HEK293 (cell line): ENCODE measurements at regions not wholly inside any gene's neighbourhood (a gene's known extent, or its start where the extent isn't known, plus 50 kb on each side); places are given as distances from the start of the nearest gene placed in this dataset.

Experiments used
- CTCF ChIA-PET: fragments of 350-600 bp; formaldehyde crosslinking; extraction: SDS; loops from one replicate; lab custom pipeline; 2021; ENCODE audit warnings: antibody characterized with exemption; lab: Yijun Ruan, JAX
- POLR2A ChIA-PET: fragments of 300-600 bp; formaldehyde crosslinking; extraction: SDS; loops from one replicate; lab custom pipeline; 2020; ENCODE audit warnings: antibody characterized with exemption, inconsistent platforms; lab: Yijun Ruan, JAX
- H3K27ac ChIP-seq: fragments of 200-500 bp; sonication (Bioruptor generic); 2 replicates; pipeline ENCODE4 v1.5.1; 2014; ENCODE audit warnings: low read depth, low read length, control low read depth, inconsistent platforms; ENCODE audit errors: extremely low read depth
- H3K36me3 ChIP-seq, 2 experiments: fragments of 200-500 bp in 1 of 2; sonication (Bioruptor generic) in 1 of 2; 1 replicate in 1 of 2; 2 replicates in 1 of 2; pipeline ENCODE4 v1.5.1; 2014 to 2017; ENCODE audit warnings: inconsistent platforms in 2 of 2, low read length in 2 of 2; ENCODE audit not compliant: control insufficient read depth in 2 of 2, insufficient read depth in 1 of 2
- H3K4me1 ChIP-seq: fragments of 200-500 bp; sonication (Bioruptor generic); 2 replicates; pipeline ENCODE4 v1.5.1; 2014; ENCODE audit warnings: mild to moderate bottlenecking, low read length, inconsistent platforms; ENCODE audit not compliant: control insufficient read depth, insufficient read depth
- H3K4me3 ChIP-seq: 2 replicates; pipeline ENCODE4 v1.5.1; 2011; ENCODE audit warnings: low read depth, mild to moderate bottlenecking, control low read depth, low read length, moderate library complexity
- H3K9me3 ChIP-seq: fragments of 200-500 bp; sonication (Bioruptor generic); 2 replicates; pipeline ENCODE4 v1.5.1; 2014; ENCODE audit warnings: low read depth, low read length, inconsistent platforms; ENCODE audit not compliant: control insufficient read depth, insufficient read depth
- HOXC10 ChIP-seq: sonication (generic); formaldehyde crosslinking; IDR thresholded peaks from 2 replicates; pipeline ENCODE4 v1.8.1; 2023; ENCODE audit warnings: mild to moderate bottlenecking, missing genetic modification reagents
- KLF9 ChIP-seq: fragments of 450-650 bp; formaldehyde crosslinking; IDR thresholded peaks from 2 replicates; pipeline ENCODE4 v1.5.1; 2016; ENCODE audit warnings: missing biosample characterization, missing genetic modification characterization, low read depth
- OSR2 ChIP-seq: fragments of 450-650 bp; formaldehyde crosslinking; IDR thresholded peaks from 2 replicates; pipeline ENCODE4 v1.5.1; 2016; ENCODE audit warnings: missing biosample characterization, missing genetic modification characterization
- RBAK ChIP-seq: fragments of 450-650 bp; formaldehyde crosslinking; IDR thresholded peaks from 2 replicates; pipeline ENCODE4 v1.5.1; 2016; ENCODE audit warnings: missing biosample characterization, missing genetic modification characterization
- SP7 ChIP-seq: fragments of 450-650 bp; formaldehyde crosslinking; IDR thresholded peaks from 2 replicates; pipeline ENCODE4 v1.5.1; 2016; ENCODE audit warnings: missing biosample characterization, missing genetic modification characterization
- YY1 ChIP-seq: fragments of 450-650 bp; formaldehyde crosslinking; IDR thresholded peaks from 2 replicates; pipeline ENCODE4 v1.5.1; 2018; ENCODE audit warnings: missing biosample characterization, missing genetic modification characterization
- ZBTB1 ChIP-seq: fragments of 450-650 bp; formaldehyde crosslinking; IDR thresholded peaks from 2 replicates; pipeline ENCODE4 v1.5.1; 2016; ENCODE audit warnings: missing biosample characterization, missing genetic modification characterization
- ZBTB21 ChIP-seq: fragments of 450-650 bp; formaldehyde crosslinking; IDR thresholded peaks from 2 replicates; pipeline ENCODE4 v1.5.1; 2017; ENCODE audit warnings: missing biosample characterization, missing genetic modification characterization
- ZBTB26 ChIP-seq: fragments of 450-650 bp; formaldehyde crosslinking; optimal IDR thresholded peaks from 2 replicates; pipeline ENCODE3; 2016; ENCODE audit warnings: missing biosample characterization, mild to moderate bottlenecking, missing genetic modification characterization
- ZFP37 ChIP-seq: fragments of 450-650 bp; formaldehyde crosslinking; IDR thresholded peaks from 2 replicates; pipeline ENCODE4 v1.5.1; 2016; ENCODE audit warnings: missing biosample characterization, missing genetic modification characterization
- ZFP69B ChIP-seq: fragments of 450-650 bp; formaldehyde crosslinking; IDR thresholded peaks from 2 replicates; pipeline ENCODE4 v1.5.1; 2016; ENCODE audit warnings: missing biosample characterization, missing genetic modification characterization
- ZNF211 ChIP-seq: fragments of 450-650 bp; formaldehyde crosslinking; IDR thresholded peaks from 2 replicates; pipeline ENCODE4 v1.5.1; 2016; ENCODE audit warnings: low read depth, missing biosample characterization, missing genetic modification characterization
- ZNF350 ChIP-seq: fragments of 450-650 bp; formaldehyde crosslinking; IDR thresholded peaks from 2 replicates; pipeline ENCODE4 v1.5.0; 2017; ENCODE audit warnings: missing biosample characterization, mild to moderate bottlenecking, missing genetic modification characterization
- ZNF37A ChIP-seq: fragments of 450-650 bp; IDR thresholded peaks from 2 replicates; pipeline ENCODE4 v1.5.1; 2018; ENCODE audit warnings: missing biosample characterization, missing genetic modification characterization
- ZNF391 ChIP-seq: fragments of 450-650 bp; formaldehyde crosslinking; IDR thresholded peaks from 2 replicates; pipeline ENCODE4 v1.5.1; 2016; ENCODE audit warnings: low read depth, missing biosample characterization, missing genetic modification characterization, borderline replicate concordance
- ZNF398 ChIP-seq: fragments of 450-650 bp; formaldehyde crosslinking; IDR thresholded peaks from 2 replicates; pipeline ENCODE4 v1.5.1; 2017; ENCODE audit warnings: missing biosample characterization, missing genetic modification characterization
- ZNF416 ChIP-seq: fragments of 450-650 bp; formaldehyde crosslinking; IDR thresholded peaks from 2 replicates; pipeline ENCODE4 v1.5.1; 2016; ENCODE audit warnings: missing biosample characterization, missing genetic modification characterization
- ZNF473 ChIP-seq: fragments of 450-650 bp; formaldehyde crosslinking; IDR thresholded peaks from 2 replicates; pipeline ENCODE4 v1.5.1; 2017; ENCODE audit warnings: missing biosample characterization, missing genetic modification characterization
- ZNF510 ChIP-seq: fragments of 450-650 bp; formaldehyde crosslinking; IDR thresholded peaks from 2 replicates; pipeline ENCODE4 v1.5.1; 2018; ENCODE audit warnings: mild to moderate bottlenecking, missing genetic modification characterization, missing biosample characterization; ENCODE audit not compliant: insufficient replicate concordance
- ZNF529 ChIP-seq: fragments of 450-650 bp; formaldehyde crosslinking; IDR thresholded peaks from 2 replicates; pipeline ENCODE4 v1.5.1; 2017; ENCODE audit warnings: missing genetic modification characterization, missing biosample characterization; ENCODE audit not compliant: insufficient replicate concordance
- ZNF530 ChIP-seq: fragments of 450-650 bp; formaldehyde crosslinking; IDR thresholded peaks from 2 replicates; pipeline ENCODE4 v1.5.1; 2016; ENCODE audit warnings: low read depth, missing biosample characterization, missing genetic modification characterization
- ZNF548 ChIP-seq: fragments of 450-650 bp; formaldehyde crosslinking; IDR thresholded peaks from 2 replicates; pipeline ENCODE4 v1.5.1; 2016; ENCODE audit warnings: missing biosample characterization, missing genetic modification characterization
- ZNF558 ChIP-seq: fragments of 450-650 bp; formaldehyde crosslinking; IDR thresholded peaks from 2 replicates; pipeline ENCODE4 v1.5.1; 2016; ENCODE audit warnings: missing biosample characterization, missing genetic modification characterization
- ZNF623 ChIP-seq: fragments of 450-650 bp; formaldehyde crosslinking; IDR thresholded peaks from 2 replicates; pipeline ENCODE4 v1.5.1; 2016; ENCODE audit warnings: missing biosample characterization, missing genetic modification characterization
- ZNF626 ChIP-seq: fragments of 450-650 bp; sonication (Bioruptor Pico); formaldehyde crosslinking; IDR thresholded peaks from 2 replicates; pipeline ENCODE4 v1.5.1; 2018; ENCODE audit warnings: missing biosample characterization, missing genetic modification characterization, inconsistent platforms
- ZNF701 ChIP-seq: fragments of 450-650 bp; formaldehyde crosslinking; IDR thresholded peaks from 2 replicates; pipeline ENCODE4 v1.5.1; 2016; ENCODE audit warnings: missing biosample characterization, missing genetic modification characterization
- ZNF785 ChIP-seq: fragments of 450-650 bp; formaldehyde crosslinking; IDR thresholded peaks from 2 replicates; pipeline ENCODE4 v1.5.1; 2016; ENCODE audit warnings: missing biosample characterization, missing genetic modification characterization
- TF ChIP-seq, protein P1 (sequence below): fragments of 450-650 bp; formaldehyde crosslinking; IDR thresholded peaks from 2 replicates; pipeline ENCODE4 v1.5.1; 2016; ENCODE audit warnings: missing biosample characterization, missing genetic modification characterization
- TF ChIP-seq, protein P2 (sequence below): fragments of 450-650 bp; formaldehyde crosslinking; IDR thresholded peaks from 2 replicates; pipeline ENCODE4 v1.5.1; 2017; ENCODE audit warnings: missing biosample characterization, missing genetic modification characterization

- no peak for TF ChIP-seq ZNF37A (tag by site-specific recombination)
- no peak for TF ChIP-seq ZNF473 (tag by site-specific recombination)
- TF ChIP-seq KLF9 (tag by site-specific recombination), result no peak
- TF ChIP-seq ZNF626 (tag by site-specific recombination), result no peak
- no peak for TF ChIP-seq ZNF391 (tag by site-specific recombination)
These were observed 65.4 kb upstream of the TBPL2 start (continued) for GRCh38 chr14:55505846-55506245.

DNA sequence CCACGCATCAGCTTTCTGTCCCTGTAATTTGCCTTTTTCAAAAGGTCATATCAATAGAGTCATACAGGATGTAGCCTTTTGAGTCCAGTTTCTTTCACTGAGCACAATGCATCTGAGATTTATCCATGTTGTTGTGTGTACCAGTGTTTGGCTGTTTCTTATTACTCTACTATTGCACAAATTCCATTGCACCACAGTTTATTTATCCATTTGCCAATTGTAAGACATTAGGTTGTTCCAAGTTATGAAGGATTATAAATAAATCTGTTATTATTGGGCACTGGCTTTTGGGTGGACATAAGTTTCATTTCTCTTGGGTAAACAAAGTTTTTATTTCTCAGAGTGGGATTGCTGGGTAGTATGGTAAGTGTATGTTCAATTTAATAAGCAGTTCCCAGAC is 68.3 kb upstream of the TBPL2 start:
- Histone ChIP-seq H3K9me3 (no peaks in the 10 kb centered on the region), H3K4me3 (no peak overlapping the region), H3K27ac (no peak overlapping the region), H3K36me3 (no peaks in the 10 kb centered on the region), H3K4me1 (no peaks in the 10 kb centered on the region)
- POLR2A ChIA-PET, result no interaction called here
- TF ChIP-seq ZNF785 (tag by site-specific recombination), result no peak
- no peak for TF ChIP-seq ZFP69B (tag by site-specific recombination)
- TF ChIP-seq ZNF623, result no peak
- no peak for TF ChIP-seq RBAK
- no peak for TF ChIP-seq ZNF701 (tag by site-specific recombination)
- no peak for TF ChIP-seq ZNF510 (tag by site-specific recombination)
- TF ChIP-seq OSR2 (tag by site-specific recombination), result no peak
- no peak for TF ChIP-seq ZNF558
- no peak for TF ChIP-seq ZNF398 (tag by site-specific recombination)
- no peak for TF ChIP-seq ZNF350 (tag by site-specific recombination)
- no peak for TF ChIP-seq ZBTB1 (tag by site-specific recombination)
- TF ChIP-seq ZBTB26 (tag by site-specific recombination), result no peak
- no peak for TF ChIP-seq SP7 (tag by site-specific recombination)
- TF ChIP-seq ZNF416, result no peak
- CTCF ChIA-PET, result no interaction called here

GRCh38 chr14:55512421-55512820 is 67.6 kb upstream of the KTN1 start:
- H3K9me3 ChIP-seq, result no peaks in the 10 kb centered on the region
- H3K27ac ChIP-seq, result no peak overlapping the region
- no peaks in the 10 kb centered on the region for H3K36me3 ChIP-seq
- ChIA-PET POLR2A (no interaction called here), CTCF (no interaction called here)
- no peaks in the 10 kb centered on the region for H3K4me1 ChIP-seq
- no peak overlapping the region for H3K4me3 ChIP-seq
- no peak for TF ChIP-seq ZNF548 (tag by site-specific recombination)
- no peak for TF ChIP-seq OSR2 (tag by site-specific recombination)
- no peak for TF ChIP-seq ZNF529 (tag by site-specific recombination)
- TF ChIP-seq, protein P1, sequence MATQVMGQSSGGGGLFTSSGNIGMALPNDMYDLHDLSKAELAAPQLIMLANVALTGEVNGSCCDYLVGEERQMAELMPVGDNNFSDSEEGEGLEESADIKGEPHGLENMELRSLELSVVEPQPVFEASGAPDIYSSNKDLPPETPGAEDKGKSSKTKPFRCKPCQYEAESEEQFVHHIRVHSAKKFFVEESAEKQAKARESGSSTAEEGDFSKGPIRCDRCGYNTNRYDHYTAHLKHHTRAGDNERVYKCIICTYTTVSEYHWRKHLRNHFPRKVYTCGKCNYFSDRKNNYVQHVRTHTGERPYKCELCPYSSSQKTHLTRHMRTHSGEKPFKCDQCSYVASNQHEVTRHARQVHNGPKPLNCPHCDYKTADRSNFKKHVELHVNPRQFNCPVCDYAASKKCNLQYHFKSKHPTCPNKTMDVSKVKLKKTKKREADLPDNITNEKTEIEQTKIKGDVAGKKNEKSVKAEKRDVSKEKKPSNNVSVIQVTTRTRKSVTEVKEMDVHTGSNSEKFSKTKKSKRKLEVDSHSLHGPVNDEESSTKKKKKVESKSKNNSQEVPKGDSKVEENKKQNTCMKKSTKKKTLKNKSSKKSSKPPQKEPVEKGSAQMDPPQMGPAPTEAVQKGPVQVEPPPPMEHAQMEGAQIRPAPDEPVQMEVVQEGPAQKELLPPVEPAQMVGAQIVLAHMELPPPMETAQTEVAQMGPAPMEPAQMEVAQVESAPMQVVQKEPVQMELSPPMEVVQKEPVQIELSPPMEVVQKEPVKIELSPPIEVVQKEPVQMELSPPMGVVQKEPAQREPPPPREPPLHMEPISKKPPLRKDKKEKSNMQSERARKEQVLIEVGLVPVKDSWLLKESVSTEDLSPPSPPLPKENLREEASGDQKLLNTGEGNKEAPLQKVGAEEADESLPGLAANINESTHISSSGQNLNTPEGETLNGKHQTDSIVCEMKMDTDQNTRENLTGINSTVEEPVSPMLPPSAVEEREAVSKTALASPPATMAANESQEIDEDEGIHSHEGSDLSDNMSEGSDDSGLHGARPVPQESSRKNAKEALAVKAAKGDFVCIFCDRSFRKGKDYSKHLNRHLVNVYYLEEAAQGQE (tag by site-specific recombination), result no peak
- TF ChIP-seq YY1 (tag by site-specific recombination), result no peak
- no peak for TF ChIP-seq HOXC10
- no peak for TF ChIP-seq ZFP37 (tag by site-specific recombination)
- no peak for TF ChIP-seq ZBTB21
- TF ChIP-seq, protein P2, sequence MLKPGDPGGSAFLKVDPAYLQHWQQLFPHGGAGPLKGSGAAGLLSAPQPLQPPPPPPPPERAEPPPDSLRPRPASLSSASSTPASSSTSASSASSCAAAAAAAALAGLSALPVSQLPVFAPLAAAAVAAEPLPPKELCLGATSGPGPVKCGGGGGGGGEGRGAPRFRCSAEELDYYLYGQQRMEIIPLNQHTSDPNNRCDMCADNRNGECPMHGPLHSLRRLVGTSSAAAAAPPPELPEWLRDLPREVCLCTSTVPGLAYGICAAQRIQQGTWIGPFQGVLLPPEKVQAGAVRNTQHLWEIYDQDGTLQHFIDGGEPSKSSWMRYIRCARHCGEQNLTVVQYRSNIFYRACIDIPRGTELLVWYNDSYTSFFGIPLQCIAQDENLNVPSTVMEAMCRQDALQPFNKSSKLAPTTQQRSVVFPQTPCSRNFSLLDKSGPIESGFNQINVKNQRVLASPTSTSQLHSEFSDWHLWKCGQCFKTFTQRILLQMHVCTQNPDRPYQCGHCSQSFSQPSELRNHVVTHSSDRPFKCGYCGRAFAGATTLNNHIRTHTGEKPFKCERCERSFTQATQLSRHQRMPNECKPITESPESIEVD (tag by site-specific recombination), result no peak
- TF ChIP-seq ZNF211 (tag by site-specific recombination), result no peak
- TF ChIP-seq ZNF530 (tag by site-specific recombination), result no peak
- no peak for TF ChIP-seq SP7 (tag by site-specific recombination)
